ENCODE measurements at regions not wholly inside any gene's neighbourhood (a gene's known extent, or its start where the extent isn't known, plus 50 kb on each side); places are given as distances from the start of the nearest gene placed in this dataset.

GRCh38 chr13:22108979-22109378, 438.1 kb downstream of the FGF9 start:
- TF ChIP-seq CTCF (IDR thresholded peaks at IDR 0.05; ENCODE audit: low read length) (no peak), EZH2 (IDR thresholded peaks at IDR 0.05; ENCODE audit: borderline replicate concordance, low read length) (no peak)
